RWPE1 (cell line): ENCODE measurements at regions not wholly inside any gene's neighbourhood (a gene's known extent, or its start where the extent isn't known, plus 50 kb on each side); places are given as distances from the start of the nearest gene placed in this dataset.
A peak's percentile ranks its signal among the peaks of the same experiment; 100 is the strongest.
"Not testable (repeated sequence)": the region's sequence is repeated elsewhere in the genome, so short reads cannot be mapped to it uniquely, and the experiment has no call there.

Experiments
- CTCF ChIA-PET: fragments of 350-600 bp; sonication (Branson Sonifier 250); formaldehyde crosslinking; extraction: SDS; loops from one replicate; lab custom pipeline; 2021; lab: Yijun Ruan, JAX
- POLR2A ChIA-PET: fragments of 400-600 bp; formaldehyde crosslinking; extraction: SDS; loops from one replicate; lab custom pipeline; 2020; ENCODE audit warnings: antibody characterized with exemption; ENCODE audit not compliant: low non-redundant PET; lab: Yijun Ruan, JAX
- DNase-seq: peaks from one replicate; pipeline ENCODE4 v3.0.0; 2012; ENCODE audit warnings: low spot score
- H3K27ac ChIP-seq: fragments of 450-650 bp; 2 replicates; pipeline ENCODE4 v1.5.1; 2017
- TF ChIP-seq, protein P1 (sequence below): fragments of 450-650 bp; conservative IDR thresholded peaks from 2 replicates; pipeline ENCODE4 v1.5.1; 2017; ENCODE audit warnings: low read depth, mild to moderate bottlenecking

DNA sequence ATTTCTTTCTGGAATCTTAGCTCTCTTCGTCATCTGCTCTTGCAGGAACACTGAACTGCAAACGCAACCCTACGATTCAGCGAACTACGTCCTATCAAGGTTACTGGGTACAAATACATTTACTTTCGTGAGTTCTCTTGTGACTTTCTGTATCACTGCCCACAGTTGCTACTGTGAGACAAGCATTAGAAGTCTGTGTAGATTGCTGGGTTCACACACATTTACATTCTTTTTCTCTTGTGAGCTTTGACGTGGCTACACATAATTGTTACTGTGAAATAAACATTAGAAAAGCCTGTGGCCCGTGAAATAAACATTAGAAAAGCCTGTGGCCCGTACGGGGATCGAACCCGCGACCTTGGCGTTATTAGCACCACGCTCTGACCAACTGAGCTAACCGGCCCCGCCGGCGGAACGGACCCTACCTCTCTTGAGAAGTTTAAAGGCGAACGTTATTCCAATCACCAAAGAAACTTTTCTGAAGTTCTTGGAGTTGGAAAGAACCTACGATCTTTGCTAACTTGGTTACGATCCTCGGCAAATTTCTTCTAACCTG lies 61.2 kb upstream of the ZNF322 start:
- DNase-seq, CTCF ChIA-PET, H3K27ac ChIP-seq, POLR2A ChIA-PET: not testable (repeated sequence)

GRCh38 chr6:26730019-26730766 lies 70.6 kb upstream of the ZNF322 start:
- POLR2A ChIA-PET, H3K27ac ChIP-seq, DNase-seq, CTCF ChIA-PET: not testable (repeated sequence)

DNA sequence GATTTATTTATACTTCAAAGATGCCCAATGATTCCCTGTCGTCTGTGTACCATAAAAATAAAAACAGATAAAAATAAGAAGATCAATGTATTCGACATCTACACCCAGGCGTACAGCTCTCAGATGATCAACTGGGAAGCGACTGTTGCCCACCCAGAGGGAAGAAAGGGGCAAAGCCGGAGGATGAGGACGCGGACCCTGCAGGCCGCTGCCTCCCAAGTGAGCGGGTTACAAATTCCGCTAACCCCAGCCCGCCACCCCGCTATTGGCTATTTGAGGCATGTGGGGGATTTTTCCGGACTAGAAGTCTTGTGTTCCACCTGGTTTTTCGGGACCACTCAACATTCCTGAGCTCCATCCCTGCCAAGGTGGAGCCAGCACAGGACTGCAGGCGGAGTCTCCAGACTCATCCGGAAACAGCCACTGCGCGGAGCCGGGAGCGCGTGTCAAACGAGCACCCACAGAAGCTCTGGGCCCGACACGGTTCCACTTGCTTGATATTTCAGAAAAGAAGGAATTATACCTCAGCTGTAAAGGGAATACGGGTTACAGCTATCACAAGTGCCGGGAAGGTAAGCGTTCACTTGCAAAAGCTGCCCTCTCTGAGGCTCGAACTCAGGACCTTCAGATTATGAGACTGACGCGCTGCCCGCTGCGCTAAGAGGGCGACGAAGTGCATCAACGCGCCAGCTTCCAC lies 75.4 kb upstream of the ZNF322 start:
- POLR2A ChIA-PET, DNase-seq, H3K27ac ChIP-seq, CTCF ChIA-PET: not testable (repeated sequence)

GRCh38 chr6:26739811-26740210 lies 80.3 kb upstream of the ZNF322 start:
- no peak overlapping the region for H3K27ac ChIP-seq
- ChIA-PET POLR2A (no interaction called here), CTCF (no interaction called here)
- DNase-seq, result no peak
- TF ChIP-seq, protein P1, sequence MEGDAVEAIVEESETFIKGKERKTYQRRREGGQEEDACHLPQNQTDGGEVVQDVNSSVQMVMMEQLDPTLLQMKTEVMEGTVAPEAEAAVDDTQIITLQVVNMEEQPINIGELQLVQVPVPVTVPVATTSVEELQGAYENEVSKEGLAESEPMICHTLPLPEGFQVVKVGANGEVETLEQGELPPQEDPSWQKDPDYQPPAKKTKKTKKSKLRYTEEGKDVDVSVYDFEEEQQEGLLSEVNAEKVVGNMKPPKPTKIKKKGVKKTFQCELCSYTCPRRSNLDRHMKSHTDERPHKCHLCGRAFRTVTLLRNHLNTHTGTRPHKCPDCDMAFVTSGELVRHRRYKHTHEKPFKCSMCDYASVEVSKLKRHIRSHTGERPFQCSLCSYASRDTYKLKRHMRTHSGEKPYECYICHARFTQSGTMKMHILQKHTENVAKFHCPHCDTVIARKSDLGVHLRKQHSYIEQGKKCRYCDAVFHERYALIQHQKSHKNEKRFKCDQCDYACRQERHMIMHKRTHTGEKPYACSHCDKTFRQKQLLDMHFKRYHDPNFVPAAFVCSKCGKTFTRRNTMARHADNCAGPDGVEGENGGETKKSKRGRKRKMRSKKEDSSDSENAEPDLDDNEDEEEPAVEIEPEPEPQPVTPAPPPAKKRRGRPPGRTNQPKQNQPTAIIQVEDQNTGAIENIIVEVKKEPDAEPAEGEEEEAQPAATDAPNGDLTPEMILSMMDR, result no peak

DNA sequence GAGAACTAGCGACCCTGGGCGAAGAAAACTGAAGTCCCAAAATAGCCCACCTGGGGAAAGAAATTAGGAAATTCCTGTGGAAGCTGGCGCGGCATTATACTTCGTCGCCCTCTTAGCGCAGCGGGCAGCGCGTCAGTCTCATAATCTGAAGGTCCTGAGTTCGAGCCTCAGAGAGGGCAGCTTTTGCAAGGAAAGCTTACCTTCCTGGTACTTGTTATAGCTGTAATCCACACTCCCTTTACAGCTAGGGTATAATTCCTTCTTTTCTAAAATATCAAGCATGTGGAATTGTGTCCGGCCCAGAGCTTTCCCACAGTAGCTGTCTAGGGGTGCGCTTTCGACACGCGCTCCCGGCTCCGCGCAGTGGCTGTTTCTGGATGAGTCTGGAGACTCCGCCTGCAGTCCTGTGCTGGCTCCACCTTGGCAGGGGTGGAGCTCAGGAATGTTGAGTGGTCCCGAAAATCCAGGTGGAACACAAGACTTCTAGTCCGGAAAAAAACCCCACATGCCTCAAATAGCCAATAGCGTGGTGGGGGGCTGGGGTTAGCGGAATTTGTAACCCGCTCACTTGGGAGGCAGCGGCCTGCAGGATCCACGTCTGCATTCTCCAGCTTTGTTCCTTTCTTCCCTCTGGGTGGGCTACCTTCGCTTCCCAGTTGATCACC lies 83.7 kb upstream of the ZNF322 start:
- H3K27ac ChIP-seq, result no peak overlapping the region
- ChIA-PET POLR2A (no interaction called here), CTCF (interaction anchor here (0.5 kb wide), 1 partner anchor 1899 kb away, joined by 4 read pairs; no protein-coding TSS in a partner anchor)
- DNase-seq, result peak; percentile 13
- TF ChIP-seq, protein P1, result no peak

- POLR2A ChIA-PET, result no interaction called here
- DNase-seq, result no peak
- H3K27ac ChIP-seq, result no peak overlapping the region
- CTCF ChIA-PET, result interaction anchor here (0.5 kb wide), 1 partner anchor 1900 kb away, joined by 4 read pairs; no protein-coding TSS in a partner anchor
- TF ChIP-seq, protein P1, result no peak
Measured at GRCh38 chr6:26743941-26744699, 84.6 kb upstream of the ZNF322 start.

GRCh38 chr6:26744837-26745282 lies 85.3 kb upstream of the ZNF322 start:
- DNase-seq, H3K27ac ChIP-seq, POLR2A ChIA-PET, CTCF ChIA-PET: not testable (repeated sequence)

DNA sequence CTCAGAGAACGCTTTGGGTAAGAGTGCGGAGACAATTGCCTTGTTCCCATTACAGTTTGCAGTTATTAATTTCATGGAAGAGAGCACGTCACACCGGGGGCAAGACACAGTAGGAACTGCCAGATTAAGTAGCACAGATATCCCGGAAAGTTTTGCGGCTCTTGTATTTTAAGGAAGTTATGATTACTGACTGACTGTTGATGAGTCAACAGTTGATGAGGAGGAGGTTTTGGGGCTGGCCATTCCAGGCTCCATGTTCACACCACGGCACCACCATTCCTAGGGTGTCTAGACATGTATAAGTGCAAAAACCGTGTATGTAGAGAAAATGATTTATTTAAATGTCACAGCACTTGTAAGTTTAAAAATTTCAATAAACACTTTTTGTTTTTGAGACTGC lies 86.4 kb upstream of the ZNF322 start:
- DNase-seq, POLR2A ChIA-PET, H3K27ac ChIP-seq, CTCF ChIA-PET: not testable (repeated sequence)

DNA sequence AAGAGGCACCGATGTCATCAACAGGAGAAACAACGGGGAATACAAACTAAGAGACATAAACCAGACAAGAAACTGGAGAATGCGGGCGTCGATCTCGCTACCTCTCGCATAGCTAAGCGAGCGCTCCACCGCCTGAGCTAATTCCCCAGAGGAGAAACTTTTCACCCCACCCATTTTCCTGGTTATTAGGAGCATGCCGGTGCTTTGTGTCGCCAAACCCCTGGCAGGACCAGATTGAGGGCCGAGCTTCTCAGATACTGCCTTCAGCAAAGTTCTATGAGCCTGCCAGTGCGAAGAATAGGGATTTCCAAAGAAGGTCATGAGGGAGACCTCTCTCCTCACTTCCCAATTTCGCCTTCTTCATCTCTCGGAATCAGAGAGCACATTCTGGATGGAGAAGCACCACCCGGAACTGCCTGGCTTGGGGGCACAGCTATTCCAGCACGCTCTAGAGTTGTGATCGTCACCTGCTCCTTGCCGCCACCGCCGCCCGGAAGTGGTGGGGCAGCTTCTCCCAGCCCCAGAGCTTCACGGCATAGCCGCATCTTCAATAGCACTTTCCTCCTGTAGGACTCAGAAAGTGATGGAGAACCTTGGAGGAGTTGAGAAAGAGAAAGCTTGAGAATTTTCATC lies 89.7 kb upstream of the ZNF322 start:
- CTCF ChIA-PET, H3K27ac ChIP-seq, POLR2A ChIA-PET, DNase-seq: not testable (repeated sequence)

DNA sequence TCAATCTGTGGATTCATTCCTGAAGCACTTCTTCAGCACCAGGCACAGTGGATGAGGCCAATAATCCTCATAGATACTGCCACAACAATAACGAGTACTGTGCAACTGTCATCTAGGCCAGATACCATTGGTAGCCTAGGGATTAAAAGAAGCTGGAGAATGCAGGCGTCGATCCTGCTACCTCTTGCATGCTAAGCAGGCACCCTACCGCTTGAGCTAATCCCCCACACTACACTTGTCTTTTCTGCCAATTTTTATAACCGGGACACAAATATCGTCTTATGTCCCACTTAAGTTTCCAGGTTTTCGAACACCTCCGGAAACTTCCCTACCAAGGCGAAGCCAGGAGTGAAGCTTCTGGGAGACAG lies 90.2 kb upstream of the ZNF322 start:
- DNase-seq, POLR2A ChIA-PET, H3K27ac ChIP-seq, CTCF ChIA-PET: not testable (repeated sequence)
